H9 (cell line): ENCODE measurements at regions not wholly inside any gene's neighbourhood (a gene's known extent, or its start where the extent isn't known, plus 50 kb on each side); places are given as distances from the start of the nearest gene placed in this dataset.

Experiments used
- DNase-seq: peaks from one replicate; pipeline ENCODE4 v3.0.0-alpha.2; 2017
- H2AFZ ChIP-seq: one replicate; pipeline ENCODE4 v1.6.1; 2013; ENCODE audit warnings: mild to moderate bottlenecking, low read length, control low read depth, moderate library complexity
- H2AK5ac ChIP-seq: 2 replicates; pipeline ENCODE4 v1.6.1; 2013; ENCODE audit warnings: low read length, control low read depth, mixed read lengths; ENCODE audit not compliant: insufficient read length
- H2BK120ac ChIP-seq: one replicate; pipeline ENCODE4 v1.6.1; 2013; ENCODE audit warnings: low read depth, mild to moderate bottlenecking, low read length, control low read depth, inconsistent platforms; ENCODE audit not compliant: poor library complexity, severe bottlenecking
- H2BK12ac ChIP-seq: 2 replicates; pipeline ENCODE4 v1.6.1; 2013; ENCODE audit warnings: low read length, control low read depth, mixed read lengths, low read depth; ENCODE audit not compliant: insufficient read length
- H2BK15ac ChIP-seq: 2 replicates; pipeline ENCODE4 v1.6.1; 2013; ENCODE audit warnings: low read depth, low read length, control low read depth
- H2BK20ac ChIP-seq: one replicate; pipeline ENCODE4 v1.6.1; 2013; ENCODE audit warnings: low read depth, mild to moderate bottlenecking, low read length, control low read depth, inconsistent platforms; ENCODE audit not compliant: poor library complexity, severe bottlenecking
- H2BK5ac ChIP-seq: 2 replicates; pipeline ENCODE4 v1.6.1; 2013; ENCODE audit warnings: low read length, control low read depth, mixed read lengths; ENCODE audit not compliant: insufficient read length
- H3K14ac ChIP-seq: 2 replicates; pipeline ENCODE4 v1.6.1; 2013; ENCODE audit warnings: low read length, control low read depth; ENCODE audit not compliant: insufficient read depth
- H3K18ac ChIP-seq: 2 replicates; pipeline ENCODE4 v1.6.1; 2013; ENCODE audit warnings: low read depth, mild to moderate bottlenecking, mixed read lengths, low read length, control low read depth; ENCODE audit not compliant: insufficient read length
- H3K23ac ChIP-seq: 2 replicates; pipeline ENCODE4 v1.6.1; 2013; ENCODE audit warnings: low read length, control low read depth, mixed read lengths, low read depth; ENCODE audit not compliant: insufficient read length
- H3K23me2 ChIP-seq: 2 replicates; pipeline ENCODE4 v1.6.1; 2013; ENCODE audit warnings: low read depth, mild to moderate bottlenecking, mixed read lengths, low read length, control low read depth; ENCODE audit not compliant: insufficient read length, poor library complexity, severe bottlenecking
- H3K27ac ChIP-seq: 2 replicates; pipeline ENCODE4 v1.5.1; 2013; ENCODE audit warnings: low read length, control low read depth, mixed read lengths, low read depth; ENCODE audit not compliant: insufficient read length
- H3K27me3 ChIP-seq: 2 replicates; pipeline ENCODE4 v1.6.1; 2013; ENCODE audit warnings: low read length, control low read depth, inconsistent platforms; ENCODE audit not compliant: insufficient read depth
- H3K4ac ChIP-seq: 2 replicates; pipeline ENCODE4 v1.6.1; 2013; ENCODE audit warnings: low read depth, mild to moderate bottlenecking, control low read depth, inconsistent platforms, low read length, moderate library complexity
- H3K4me1 ChIP-seq: 2 replicates; pipeline ENCODE4 v1.6.1; 2013; ENCODE audit warnings: low read length, control low read depth, inconsistent platforms; ENCODE audit not compliant: insufficient read depth
- H3K4me2 ChIP-seq: 2 replicates; pipeline ENCODE4 v1.6.1; 2013; ENCODE audit warnings: low read length, control low read depth, mixed read lengths; ENCODE audit not compliant: insufficient read length, insufficient read depth
- H3K56ac ChIP-seq: 2 replicates; pipeline ENCODE4 v1.6.1; 2013; ENCODE audit warnings: low read depth, mild to moderate bottlenecking, mixed read lengths, low read length, control low read depth; ENCODE audit not compliant: insufficient read length
- H3K79me1 ChIP-seq: 2 replicates; pipeline ENCODE4 v1.6.1; 2013; ENCODE audit warnings: low read depth, mild to moderate bottlenecking, moderate library complexity, low read length, control low read depth, inconsistent platforms; ENCODE audit not compliant: insufficient read depth, poor library complexity, severe bottlenecking
- H3K79me2 ChIP-seq: 2 replicates; pipeline ENCODE4 v1.6.1; 2013; ENCODE audit warnings: low read length, control low read depth, inconsistent platforms; ENCODE audit not compliant: insufficient read depth
- H3K9ac ChIP-seq: 2 replicates; pipeline ENCODE4 v1.6.1; 2013; ENCODE audit warnings: low read length, control low read depth, mixed read lengths; ENCODE audit not compliant: insufficient read length; ENCODE audit errors: extremely low read depth
- H3K9me3 ChIP-seq: one replicate; pipeline ENCODE4 v1.6.1; 2013; ENCODE audit warnings: low read depth, low read length, inconsistent platforms; ENCODE audit not compliant: control insufficient read depth
- H3T11ph ChIP-seq: one replicate; pipeline ENCODE4 v1.6.1; 2013; ENCODE audit warnings: mild to moderate bottlenecking, low read length, control low read depth, inconsistent platforms
- H4K20me1 ChIP-seq: one replicate; pipeline ENCODE4 v1.6.1; 2013; ENCODE audit not compliant: control insufficient read depth, insufficient read length, insufficient read depth
- H4K5ac ChIP-seq: 2 replicates; pipeline ENCODE4 v1.6.1; 2013; ENCODE audit warnings: low read depth, mild to moderate bottlenecking, mixed read lengths, low read length, control low read depth; ENCODE audit not compliant: insufficient read length
- H4K8ac ChIP-seq: replicated peaks from 2 replicates; pipeline ENCODE4 v1.6.1; 2013; ENCODE audit warnings: low read length, control low read depth, mixed read lengths, low read depth; ENCODE audit not compliant: insufficient read length
- H4K91ac ChIP-seq: 2 replicates; pipeline ENCODE4 v1.6.1; 2013; ENCODE audit warnings: low read depth, mild to moderate bottlenecking, moderate library complexity, mixed read lengths, low read length, control low read depth; ENCODE audit not compliant: insufficient read length
- H3K27ac Mint-ChIP-seq, 3 experiments: 2 replicates in 2 of 3; 3 replicates in 1 of 3; pipeline ENCODE4 v1.8.0; 2020 to 2021; ENCODE audit warnings: mixed read lengths in 3 of 3, mild to moderate bottlenecking in 1 of 3, moderate library complexity in 1 of 3
- H3K27me3 Mint-ChIP-seq: 2 replicates; pipeline ENCODE4 v1.8.0; 2021; ENCODE audit warnings: low read depth, mild to moderate bottlenecking, moderate library complexity, mixed read lengths
- H3K36me3 Mint-ChIP-seq, 3 experiments: 2 replicates in 2 of 3; 3 replicates in 1 of 3; pipeline ENCODE4 v1.8.0; 2020 to 2021; ENCODE audit warnings: low read depth in 3 of 3, mixed read lengths in 3 of 3; ENCODE audit not compliant: insufficient read depth in 1 of 3
- H3K4me1 Mint-ChIP-seq, 2 experiments: 2 replicates each; pipeline ENCODE4 v1.8.0; 2020; ENCODE audit warnings: mixed read lengths in 2 of 2
- H3K4me3 Mint-ChIP-seq, 2 experiments: 2 replicates in 1 of 2; 3 replicates in 1 of 2; pipeline ENCODE4 v1.8.0; 2020 to 2021; ENCODE audit warnings: mild to moderate bottlenecking in 2 of 2, mixed read lengths in 2 of 2, moderate library complexity in 1 of 2
- H3K9me3 Mint-ChIP-seq, 2 experiments: 2 replicates in 1 of 2; 3 replicates in 1 of 2; pipeline ENCODE4 v1.8.0; 2020; ENCODE audit warnings: mild to moderate bottlenecking in 2 of 2, mixed read lengths in 2 of 2, moderate library complexity in 1 of 2
- CTCF ChIP-seq: fragments of 200-600 bp; sonication (generic); conservative IDR thresholded peaks from 3 replicates; pipeline ENCODE4 v1.8.0; 2021; ENCODE audit warnings: antibody characterized with exemption, mild to moderate bottlenecking
- WGBS: extraction: QIAGEN DNeasy Blood & Tissue Kit; methylation state at CpG from one replicate; pipeline ENCODE4 v1.1.7; 2013; ENCODE audit warnings: missing lambda C conversion rate, low lambda C conversion rate, mixed read lengths; ENCODE audit not compliant: insufficient read length; ENCODE audit errors: extremely low coverage; 5-methylcytosine and 5-hydroxymethylcytosine counted together

GRCh38 chr20:19137641-19138040, 74.8 kb upstream of the SLC24A3 start:
- no peak overlapping the region for H4K8ac ChIP-seq
- H2BK120ac ChIP-seq, result no peak overlapping the region
- no peaks in the 10 kb centered on the region for H3K27me3 ChIP-seq
- no peak overlapping the region for H4K5ac ChIP-seq
- H3K23ac ChIP-seq, result no peak overlapping the region
- no peak overlapping the region for H3K9ac ChIP-seq
- TF ChIP-seq CTCF, result no peak
- no peak overlapping the region for H2AFZ ChIP-seq
- WGBS, result no CpG with 5 or more reads among the region's 3 CpGs
- no peak for DNase-seq
- H3K14ac ChIP-seq, result no peak overlapping the region
- no peak overlapping the region for H2BK5ac ChIP-seq
- H3K9me3 Mint-ChIP-seq, result peaks cover 51 to 55% of the 10 kb centered on the region in 2 experiments
- no peak overlapping the region for H3K4me3 Mint-ChIP-seq
- H3K36me3 Mint-ChIP-seq, result peaks cover 12 to 27% (median 24%) of the 10 kb centered on the region in 3 experiments
- no peak overlapping the region for H4K91ac ChIP-seq
- H3K79me1 ChIP-seq, result no peaks in the 10 kb centered on the region
- peaks cover 6% of the 10 kb centered on the region for H3K27me3 Mint-ChIP-seq
- H3K4me1 ChIP-seq, result no peaks in the 10 kb centered on the region
- H3K4ac ChIP-seq, result no peak overlapping the region
- H2AK5ac ChIP-seq, result no peak overlapping the region
- H4K20me1 ChIP-seq, result no peaks in the 10 kb centered on the region
- no peaks in the 10 kb centered on the region for H3K23me2 ChIP-seq
- H3T11ph ChIP-seq, result no peak overlapping the region
- H3K9me3 ChIP-seq, result peaks cover 22% of the 10 kb centered on the region
- H2BK12ac ChIP-seq, result no peak overlapping the region
- H3K4me2 ChIP-seq, result no peak overlapping the region
- H3K27ac ChIP-seq, result no peak overlapping the region
- no peak overlapping the region for H2BK20ac ChIP-seq
- H3K4me1 Mint-ChIP-seq, result no peaks in the 10 kb centered on the region
- no peak overlapping the region for H3K18ac ChIP-seq
- H2BK15ac ChIP-seq, result no peak overlapping the region
- no peak overlapping the region for H3K27ac Mint-ChIP-seq
- H3K79me2 ChIP-seq, result no peaks in the 10 kb centered on the region
- H3K56ac ChIP-seq, result no peak overlapping the region
